GM06990 (cell line): ENCODE measurements at regions not wholly inside any gene's neighbourhood (a gene's known extent, or its start where the extent isn't known, plus 50 kb on each side); places are given as distances from the start of the nearest gene placed in this dataset.

Experiments used
- DNase-seq: peaks from one replicate; pipeline ENCODE4 v3.0.0-alpha.2; 2011; ENCODE audit not compliant: insufficient read length; ENCODE audit errors: extremely low read depth
- H3K27me3 ChIP-seq: replicated peaks from 2 replicates; pipeline ENCODE4 v1.6.0; 2011; ENCODE audit warnings: low read length; ENCODE audit not compliant: control insufficient read depth, insufficient read depth
- H3K36me3 ChIP-seq: 2 replicates; pipeline ENCODE4 v1.5.1; 2011; ENCODE audit warnings: low read length; ENCODE audit not compliant: control insufficient read depth, insufficient read depth
- H3K4me3 ChIP-seq: replicated peaks from 2 replicates; pipeline ENCODE4 v1.5.1; 2011; ENCODE audit warnings: low read depth, mild to moderate bottlenecking, control low read depth, low read length
- TF ChIP-seq, protein P1 (sequence below): IDR thresholded peaks from 2 replicates; pipeline ENCODE4 v1.5.1; 2011; ENCODE audit warnings: low read length, control low read depth, mild to moderate bottlenecking, inconsistent platforms; ENCODE audit not compliant: insufficient read depth, poor library complexity, severe bottlenecking

GRCh38 chr12:124517260-124518050, 50.0 kb downstream of the NCOR2 start:
- Histone ChIP-seq H3K4me3 (no peak overlapping the region), H3K27me3 (no peaks in the 10 kb centered on the region), H3K36me3 (peaks cover 2% of the 10 kb centered on the region)
- TF ChIP-seq, protein P1, sequence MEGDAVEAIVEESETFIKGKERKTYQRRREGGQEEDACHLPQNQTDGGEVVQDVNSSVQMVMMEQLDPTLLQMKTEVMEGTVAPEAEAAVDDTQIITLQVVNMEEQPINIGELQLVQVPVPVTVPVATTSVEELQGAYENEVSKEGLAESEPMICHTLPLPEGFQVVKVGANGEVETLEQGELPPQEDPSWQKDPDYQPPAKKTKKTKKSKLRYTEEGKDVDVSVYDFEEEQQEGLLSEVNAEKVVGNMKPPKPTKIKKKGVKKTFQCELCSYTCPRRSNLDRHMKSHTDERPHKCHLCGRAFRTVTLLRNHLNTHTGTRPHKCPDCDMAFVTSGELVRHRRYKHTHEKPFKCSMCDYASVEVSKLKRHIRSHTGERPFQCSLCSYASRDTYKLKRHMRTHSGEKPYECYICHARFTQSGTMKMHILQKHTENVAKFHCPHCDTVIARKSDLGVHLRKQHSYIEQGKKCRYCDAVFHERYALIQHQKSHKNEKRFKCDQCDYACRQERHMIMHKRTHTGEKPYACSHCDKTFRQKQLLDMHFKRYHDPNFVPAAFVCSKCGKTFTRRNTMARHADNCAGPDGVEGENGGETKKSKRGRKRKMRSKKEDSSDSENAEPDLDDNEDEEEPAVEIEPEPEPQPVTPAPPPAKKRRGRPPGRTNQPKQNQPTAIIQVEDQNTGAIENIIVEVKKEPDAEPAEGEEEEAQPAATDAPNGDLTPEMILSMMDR = no peak
- DNase-seq = no peak

- DNase-seq = no peak
- Histone ChIP-seq H3K4me3 (no peak overlapping the region), H3K36me3 (peaks cover 2% of the 10 kb centered on the region; the same call in 1 of the 2 replicates), H3K27me3 (no peaks in the 10 kb centered on the region)
- TF ChIP-seq, protein P1 = no peak
Observed at GRCh38 chr12:124516850-124517249, 50.6 kb downstream of the NCOR2 start.

- DNase-seq = no peak
- peaks cover 2% of the 10 kb centered on the region; the same call in 1 of the 2 replicates for H3K36me3 ChIP-seq
Observed at GRCh38 chr12:124515981-124516380, 51.4 kb downstream of the NCOR2 start.

DNA sequence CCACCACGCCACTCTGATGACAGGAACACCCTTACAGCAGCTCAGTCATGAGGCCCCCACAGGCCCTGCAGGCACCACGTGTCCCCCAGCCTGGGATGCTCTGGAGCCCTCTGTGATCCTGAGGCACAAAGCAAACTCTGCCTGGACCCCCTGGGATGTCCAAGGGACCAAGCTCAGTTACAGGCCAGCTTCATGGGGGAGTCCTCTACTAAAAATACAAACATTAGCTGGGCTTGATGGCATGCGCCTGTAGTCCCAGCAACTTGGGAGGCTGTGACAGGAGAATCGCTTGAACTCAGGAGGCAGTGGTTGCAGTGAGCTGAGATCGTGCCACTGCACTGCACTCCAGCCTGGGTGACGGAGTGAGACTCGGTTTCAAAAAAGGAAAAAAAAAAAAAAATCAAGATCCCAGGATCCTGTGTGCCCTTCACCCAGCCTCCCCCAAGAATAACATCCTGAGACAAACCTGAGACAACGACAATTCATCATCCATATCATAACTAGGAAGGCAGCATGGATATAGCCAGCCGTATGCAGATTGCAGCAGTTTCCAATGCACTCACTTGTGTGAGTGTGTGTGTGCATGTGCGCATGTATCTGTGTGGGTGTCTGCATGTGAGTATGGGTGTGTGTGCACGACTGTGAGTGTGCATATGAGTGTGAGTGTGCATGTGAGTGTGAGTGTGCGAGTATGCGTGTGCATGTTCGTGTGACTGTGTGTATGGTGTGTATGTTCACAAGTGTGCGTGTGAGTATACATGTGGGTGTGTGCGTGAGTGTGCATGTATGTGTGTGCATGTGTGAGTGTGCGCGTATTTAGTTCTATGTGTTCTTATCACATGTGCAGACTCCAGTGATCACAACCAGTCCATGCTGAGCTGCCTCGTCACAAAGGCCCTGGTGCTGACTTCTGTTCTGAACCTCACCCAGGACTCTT, 52.1 kb downstream of the NCOR2 start:
- Histone ChIP-seq H3K4me3 (no peak overlapping the region), H3K36me3 (peaks cover 2% of the 10 kb centered on the region; the same call in 1 of the 2 replicates), H3K27me3 (no peaks in the 10 kb centered on the region)
- TF ChIP-seq, protein P1 = no peak
- DNase-seq = no peak

More at GRCh38 chr12:124515981-124516380, 51.4 kb downstream of the NCOR2 start:
- TF ChIP-seq, protein P1 = no peak
- no peaks in the 10 kb centered on the region for H3K27me3 ChIP-seq
- no peak overlapping the region for H3K4me3 ChIP-seq

DNA sequence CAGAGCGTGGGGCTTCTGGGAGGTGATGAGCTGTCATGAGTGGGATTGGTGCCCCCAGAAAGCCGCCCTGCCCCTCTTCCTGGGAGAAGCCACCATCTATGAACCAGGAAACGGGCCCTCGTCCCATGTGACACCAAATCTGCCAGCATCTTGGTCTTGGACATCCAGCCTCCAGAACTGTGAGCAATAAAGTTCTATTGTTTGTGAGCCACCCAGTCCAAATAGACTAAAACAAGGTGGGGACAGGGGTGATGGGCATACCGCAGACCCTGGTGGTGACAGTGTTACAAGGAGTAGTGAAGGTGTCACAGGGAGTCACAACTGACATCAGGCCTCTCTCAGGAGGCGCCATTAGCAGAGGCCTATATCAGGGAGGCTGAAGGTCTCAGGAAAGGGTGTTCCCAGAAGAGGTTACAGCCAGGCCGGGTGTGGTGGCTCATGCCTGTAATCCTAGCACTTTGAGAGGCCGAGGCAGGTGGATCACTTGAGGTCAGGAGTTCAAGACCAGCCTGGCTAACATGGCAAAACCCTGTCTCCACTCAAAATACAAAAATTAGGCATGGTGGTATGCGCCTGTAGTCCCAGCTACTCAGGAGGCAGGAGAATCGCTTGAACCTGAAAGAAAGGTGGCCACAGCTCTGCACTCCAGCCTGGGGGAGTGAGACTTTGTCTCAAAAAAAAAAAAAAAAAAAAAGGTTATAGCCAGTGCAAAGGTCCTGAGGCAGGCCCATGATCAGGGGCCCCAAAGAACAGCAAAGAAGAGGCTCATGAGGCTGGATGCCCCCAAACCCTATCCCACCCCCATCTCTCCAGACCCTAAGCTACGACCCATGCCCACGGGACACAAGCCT, 53.0 kb downstream of the NCOR2 start:
- Histone ChIP-seq H3K36me3 (peaks cover 2% of the 10 kb centered on the region; the same call in 1 of the 2 replicates), H3K4me3 (no peak overlapping the region), H3K27me3 (no peaks in the 10 kb centered on the region)
- no peak for DNase-seq
- TF ChIP-seq, protein P1 = no peak
